NCI-H1417 treated with DMSO at 0.1 percent for 48 hours (cell line): ENCODE measurements at regions not wholly inside any gene's neighbourhood (a gene's known extent, or its start where the extent isn't known, plus 50 kb on each side); places are given as distances from the start of the nearest gene placed in this dataset.
A peak's percentile ranks its signal among the peaks of the same experiment; 100 is the strongest.

Source experiments
- DNase-seq: peaks from one replicate; lab custom pipeline; 2025; lab: John Stamatoyannopoulos, UW

GRCh38 chr3:1955170-1955569 lies 143.5 kb upstream of the CNTN4 start:
- DNase-seq: no peak

GRCh38 chr3:1955750-1956149 lies 142.9 kb upstream of the CNTN4 start:
- DNase-seq: no peak

GRCh38 chr3:1960506-1960905 lies 138.2 kb upstream of the CNTN4 start:
- DNase-seq: no peak

- peak; percentile 96 for DNase-seq
These were observed 136.1 kb upstream of the CNTN4 start for GRCh38 chr3:1962396-1963088.

- no peak for DNase-seq
These were observed 134.8 kb upstream of the CNTN4 start for GRCh38 chr3:1963896-1964295.

GRCh38 chr3:1967525-1967924 lies 131.1 kb upstream of the CNTN4 start:
- DNase-seq: no peak

- DNase-seq: no peak
These were observed 129.4 kb upstream of the CNTN4 start for GRCh38 chr3:1969281-1969680.

GRCh38 chr3:1971780-1972179 lies 126.9 kb upstream of the CNTN4 start:
- DNase-seq: no peak

- no peak for DNase-seq
These were observed 118.6 kb upstream of the CNTN4 start for GRCh38 chr3:1979961-1980615.

GRCh38 chr3:1987980-1988379 lies 110.7 kb upstream of the CNTN4 start:
- no peak for DNase-seq

GRCh38 chr3:1998739-1999138 lies 99.9 kb upstream of the CNTN4 start:
- DNase-seq: no peak

GRCh38 chr3:2001306-2002108 lies 97.2 kb upstream of the CNTN4 start:
- DNase-seq: no peak

GRCh38 chr3:2023959-2024358 lies 74.7 kb upstream of the CNTN4 start:
- no peak for DNase-seq

GRCh38 chr3:2024713-2025112 lies 74.0 kb upstream of the CNTN4 start:
- no peak for DNase-seq

- no peak for DNase-seq
These were observed 69.1 kb upstream of the CNTN4 start for GRCh38 chr3:2029559-2029958.

- no peak for DNase-seq
These were observed 62.6 kb upstream of the CNTN4 start for GRCh38 chr3:2036076-2036475.

- DNase-seq: no peak
These were observed 56.7 kb upstream of the CNTN4 start for GRCh38 chr3:2041931-2042330.
